Astrocyte of the cerebellum (primary cell): ENCODE measurements at regions not wholly inside any gene's neighbourhood (a gene's known extent, or its start where the extent isn't known, plus 50 kb on each side); places are given as distances from the start of the nearest gene placed in this dataset.

ENCODE experiments used
- DNase-seq: peaks from one replicate; pipeline ENCODE4 v3.0.0-alpha.2; 2011; ENCODE audit warnings: low read depth
- H3K4me3 ChIP-seq: 2 replicates; pipeline ENCODE4 v1.5.1; 2011; ENCODE audit warnings: mild to moderate bottlenecking, low read depth, low read length, moderate library complexity
- CTCF ChIP-seq: IDR thresholded peaks from 2 replicates; pipeline ENCODE4 v1.5.1; 2012; ENCODE audit warnings: low read length, low read depth, moderate library complexity, mild to moderate bottlenecking; ENCODE audit errors: missing control alignments
- in situ Hi-C: cut with HindIII; loops from 2 replicates; pipeline ENCODE4 v1.10.0; 2017; ENCODE audit warnings: low sequenced_read_pairs

GRCh38 chr13:74037762-74038161 is 96.4 kb downstream of the KLF12 start:
- in situ Hi-C loops: no loop called here
- no peak for DNase-seq
- no peak overlapping the region for H3K4me3 ChIP-seq
- TF ChIP-seq CTCF: no peak

- in situ Hi-C loops: no loop called here
These were observed 97.8 kb downstream of the KLF12 start for GRCh38 chr13:74036373-74036772.

GRCh38 chr13:74035896-74036295 is 98.3 kb downstream of the KLF12 start:
- TF ChIP-seq CTCF: no peak
- in situ Hi-C loops: no loop called here
- H3K4me3 ChIP-seq: no peak overlapping the region
- no peak for DNase-seq

More at GRCh38 chr13:74036373-74036772, 97.8 kb downstream of the KLF12 start:
- TF ChIP-seq CTCF: no peak
- DNase-seq: no peak
- H3K4me3 ChIP-seq: no peak overlapping the region

- in situ Hi-C loops: no loop called here
- TF ChIP-seq CTCF: no peak
- no peak overlapping the region for H3K4me3 ChIP-seq
- DNase-seq: no peak
These were observed 101.9 kb downstream of the KLF12 start for GRCh38 chr13:74032325-74032724.

- in situ Hi-C loops: no loop called here
- no peak overlapping the region for H3K4me3 ChIP-seq
- TF ChIP-seq CTCF: no peak
- DNase-seq: no peak
These were observed 106.9 kb downstream of the KLF12 start for GRCh38 chr13:74027161-74027779.

GRCh38 chr13:74026753-74027152 is 107.5 kb downstream of the KLF12 start:
- in situ Hi-C loops: no loop called here
- peak; percentile 4 for DNase-seq
- H3K4me3 ChIP-seq: no peak overlapping the region
- no peak for TF ChIP-seq CTCF
